K562 (cell line): ENCODE measurements at regions not wholly inside any gene's neighbourhood (a gene's known extent, or its start where the extent isn't known, plus 50 kb on each side); places are given as distances from the start of the nearest gene placed in this dataset.

Experiments
- ATAC-seq: fragments of 200-7000 bp; cut with Tn5 transposase; 3 replicates; pipeline ENCODE4 v1.9.1; 2020; ENCODE audit warnings: moderate library complexity
- BruUV-seq: library from RNA; stranded (reverse); fragments of 400-500 nt; replicated peaks from 2 replicates; lab custom pipeline; 2021; lab: Mats Ljungman, UMichigan
- CTCF ChIA-PET: fragments of 300-600 bp; formaldehyde crosslinking; extraction: SDS; loops from one replicate; lab custom pipeline; 2021; ENCODE audit warnings: low intra/inter-chr PET ratio; lab: Yijun Ruan, JAX
- POLR2A ChIA-PET: fragments of 300-600, 350-650 bp; sonication (Branson Sonifier 250); formaldehyde crosslinking; extraction: SDS; loops from one replicate; lab custom pipeline; 2021; ENCODE audit warnings: antibody characterized with exemption, inconsistent platforms; lab: Yijun Ruan, JAX
- DNase-seq, 4 experiments: peaks; one replicate each; pipeline versions ENCODE4 v3.0.0 to v3.0.0-alpha.2; 2011 to 2018; ENCODE audit warnings: low spot score in 3 of 4, mixed read lengths in 3 of 4; ENCODE audit errors: extremely low read depth in 1 of 4
- FAIRE-seq: peaks from 2 replicates; lab custom pipeline; 2011; peaks lifted over from hg19 to GRCh38; lab: Jason Lieb, UNC
- H2AFZ ChIP-seq: 2 replicates; pipeline ENCODE4 v1.6.0; 2011; ENCODE audit warnings: low read depth, low read length, control low read depth, inconsistent platforms
- H3K27ac ChIP-seq: fragments of 200-600 bp; 3 replicates; pipeline ENCODE4 v1.8.0; 2011; ENCODE audit warnings: low read depth, mild to moderate bottlenecking, control low read depth, inconsistent platforms, low read length, moderate library complexity, mixed read lengths; ENCODE audit errors: extremely low read depth
- H3K27me3 ChIP-seq, 2 experiments: fragments of 300-600 bp in 1 of 2; 2 replicates in 1 of 2; 3 replicates in 1 of 2; pipeline versions ENCODE4 v1.6.0 to v1.8.0; 2011; ENCODE audit warnings: inconsistent platforms in 2 of 2, low read length in 2 of 2, mild to moderate bottlenecking in 1 of 2, mixed read lengths in 1 of 2, moderate library complexity in 1 of 2; ENCODE audit not compliant: control insufficient read depth in 2 of 2, insufficient read depth in 2 of 2
- H3K36me3 ChIP-seq: fragments of 300-600 bp; 3 replicates; pipeline ENCODE4 v1.8.0; 2011; ENCODE audit warnings: mild to moderate bottlenecking, low read length, inconsistent platforms; ENCODE audit not compliant: control insufficient read depth, insufficient read depth
- H3K4me1 ChIP-seq, 2 experiments: fragments of 200-600 bp in 1 of 2; replicated peaks in 1 of 2; 2 replicates in 1 of 2; 3 replicates in 1 of 2; pipeline versions ENCODE4 v1.5.1 to v1.8.0; 2011; ENCODE audit warnings: inconsistent platforms in 2 of 2, low read length in 2 of 2, mild to moderate bottlenecking in 1 of 2, mixed read lengths in 1 of 2, moderate library complexity in 1 of 2; ENCODE audit not compliant: control insufficient read depth in 2 of 2, insufficient read depth in 2 of 2
- H3K4me2 ChIP-seq: 2 replicates; pipeline ENCODE4 v1.6.1; 2011; ENCODE audit warnings: low read length, control low read depth, inconsistent platforms, mixed read lengths; ENCODE audit not compliant: insufficient read depth
- H3K4me3 ChIP-seq: fragments of 200-600 bp; sonication (generic), shearing (Covaris generic); 2 replicates; pipeline ENCODE4 v1.5.1; 2016; ENCODE audit warnings: control low read depth, inconsistent platforms
- H3K79me2 ChIP-seq: fragments of 200-600 bp; 3 replicates; pipeline ENCODE4 v1.8.0; 2011; ENCODE audit warnings: low read length, inconsistent platforms; ENCODE audit not compliant: control insufficient read depth, insufficient read depth
- H3K9ac ChIP-seq, 2 experiments: 2 replicates each; pipeline versions ENCODE4 v1.6.0 to v1.6.1; 2011; ENCODE audit warnings: low read depth in 2 of 2, low read length in 2 of 2, control low read depth in 1 of 2, inconsistent platforms in 1 of 2, mild to moderate bottlenecking in 1 of 2, mixed read lengths in 1 of 2; ENCODE audit not compliant: insufficient read depth in 1 of 2
- H3K9me1 ChIP-seq: one replicate; pipeline ENCODE4 v1.6.0; 2011; ENCODE audit warnings: inconsistent platforms, mild to moderate bottlenecking, low read length, moderate library complexity; ENCODE audit not compliant: control insufficient read depth, insufficient read depth
- H3K9me3 ChIP-seq: replicated peaks from 2 replicates; pipeline ENCODE4 v1.5.1; 2011; ENCODE audit warnings: low read depth, low read length, inconsistent platforms; ENCODE audit not compliant: control insufficient read depth, insufficient read depth
- H4K20me1 ChIP-seq: replicated peaks from 2 replicates; pipeline ENCODE4 v1.6.1; 2011; ENCODE audit warnings: low read length, inconsistent platforms, mixed read lengths; ENCODE audit not compliant: control insufficient read depth, insufficient read depth
- DDX20 ChIP-seq: fragments of 450-650 bp; IDR thresholded peaks from 2 replicates; pipeline ENCODE4 v1.6.1; 2016; ENCODE audit warnings: missing genetic modification characterization, low read depth, mild to moderate bottlenecking, missing compliant biosample characterization, moderate library complexity
- ESRRB ChIP-seq: fragments of 250-450 bp; sonication (Bioruptor Pico); IDR thresholded peaks from 2 replicates; pipeline ENCODE4 v1.5.0; 2020; ENCODE audit warnings: mild to moderate bottlenecking, moderate library complexity, borderline replicate concordance
- JUNB ChIP-seq: fragments of 450-650 bp; formaldehyde crosslinking; conservative IDR thresholded peaks from 2 replicates; pipeline ENCODE4 v1.4.0; 2020; ENCODE audit warnings: mild to moderate bottlenecking
- PRPF4 ChIP-seq: fragments of 200-400 bp; formaldehyde crosslinking; IDR thresholded peaks from one replicate; pipeline ENCODE4 v1.6.1; 2017; ENCODE audit warnings: low read length, low read depth, mild to moderate bottlenecking; ENCODE audit not compliant: insufficient read depth, poor library complexity, severe bottlenecking
- RBM39 ChIP-seq: fragments of 200-400 bp; formaldehyde crosslinking; optimal IDR thresholded peaks from 2 replicates; pipeline ENCODE3; 2018; ENCODE audit warnings: low read depth, low read length
- SAFB ChIP-seq: fragments of 200-400 bp; formaldehyde crosslinking; IDR thresholded peaks from 2 replicates; pipeline ENCODE4 v1.6.1; 2017; ENCODE audit warnings: low read depth, low read length, borderline replicate concordance
- WHSC1 ChIP-seq: IDR thresholded peaks from one replicate; pipeline ENCODE4 v1.6.1; 2012; ENCODE audit warnings: low read length, control low read depth, inconsistent platforms
- ZFP36 ChIP-seq: fragments of 150-350 bp; IDR thresholded peaks from 2 replicates; pipeline ENCODE4 v1.6.1; 2018; ENCODE audit warnings: low read length, low read depth; ENCODE audit not compliant: partially characterized antibody
- ZNF696 ChIP-seq: fragments of 250-450 bp; sonication (Bioruptor Pico); conservative IDR thresholded peaks from 2 replicates; pipeline ENCODE4 v1.4.0; 2020; ENCODE audit warnings: mild to moderate bottlenecking, moderate library complexity
- WGBS: fragments of 100-300 bp; shearing (Covaris generic); methylation state at CpG from one replicate; pipeline ENCODE4 v1.1.6; 2016; ENCODE audit warnings: low coverage, mixed read lengths; ENCODE audit not compliant: insufficient coverage; ENCODE audit errors: missing lambda C conversion rate; 5-methylcytosine and 5-hydroxymethylcytosine counted together
- in situ Hi-C: fragments of 300-500 bp; cut with MboI; formaldehyde crosslinking; loops from 4 replicates; pipeline ENCODE4 v1.15.0; 2018; ENCODE audit warnings: inconsistent platforms, mixed read lengths
- intact Hi-C: fragments of 100-400 bp; cut with micrococcal nuclease; formaldehyde crosslinking; loops from 2 replicates; pipeline ENCODE4 v1.14.2; 2022
- TF ChIP-seq, protein P1 (sequence below): fragments of 450-650 bp; IDR thresholded peaks from 2 replicates; pipeline ENCODE4 v1.6.1; 2016; ENCODE audit warnings: missing biosample characterization, missing genetic modification characterization
- TF ChIP-seq, protein P2 (sequence below), 2 experiments: fragments of 150-350 bp in 1 of 2; IDR thresholded peaks; 2 replicates each; pipeline ENCODE4 v1.6.1; 2012 to 2016; ENCODE audit warnings: low read depth in 2 of 2, low read length in 2 of 2, mild to moderate bottlenecking in 1 of 2, moderate library complexity in 1 of 2

DNA sequence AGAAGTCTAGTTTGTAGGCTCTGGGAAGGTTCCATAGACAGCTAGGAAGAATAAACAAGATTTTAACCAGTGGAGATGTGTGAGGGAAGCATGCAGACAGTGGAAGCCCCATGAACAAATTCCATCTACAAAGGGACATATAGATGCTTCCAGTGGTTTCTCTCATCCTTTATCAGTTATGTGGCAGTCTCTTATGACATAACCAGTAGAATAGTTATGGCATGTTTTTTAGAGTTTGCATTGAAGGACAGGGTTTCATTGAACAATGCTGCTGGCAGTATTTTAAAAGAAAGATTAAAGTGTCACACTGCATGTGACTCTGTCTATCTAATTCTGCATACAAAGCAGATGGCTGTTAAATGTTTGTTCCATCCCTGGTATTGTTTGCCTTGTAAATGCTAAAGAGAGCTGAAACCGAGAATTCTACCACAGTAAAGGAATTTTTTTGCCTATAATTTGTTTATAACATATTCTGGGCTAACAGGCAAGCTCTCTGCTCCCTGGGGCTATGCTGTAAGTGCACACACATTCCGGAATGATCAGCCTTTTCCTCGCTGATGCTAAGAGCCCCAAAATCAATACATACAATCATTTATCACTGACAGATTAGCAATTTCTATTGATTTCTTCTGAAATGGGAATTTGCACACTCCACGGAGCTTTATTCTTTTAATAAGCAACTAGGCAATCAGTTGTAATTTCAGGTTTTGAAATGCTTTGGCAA is 76.8 kb upstream of the PELI1 start:
- Histone ChIP-seq H3K79me2 (no peaks in the 10 kb centered on the region), H3K4me1 (peaks cover 0 to 7% of the 10 kb centered on the region in 2 experiments; a peak in 2 of 5 replicates), H3K9me1 (no peaks in the 10 kb centered on the region), H3K4me3 (no peak overlapping the region), H4K20me1 (no peaks in the 10 kb centered on the region), H3K36me3 (no peaks in the 10 kb centered on the region), H3K9ac (no peak overlapping the region), H3K4me2 (no peak overlapping the region), H2AFZ (no peak overlapping the region), H3K27ac (no peak overlapping the region), H3K27me3 (no peaks in the 10 kb centered on the region), H3K9me3 (no peaks in the 10 kb centered on the region)
- intact Hi-C loops (no loop called here), in situ Hi-C loops (no loop called here)
- DNase-seq: no peak
- BruUV-seq: no TSS peak
- CTCF ChIA-PET: no interaction called here
- POLR2A ChIA-PET: interaction anchor here (0.6 kb wide), 1 partner anchor 11 kb away, joined by 5 read pairs; no protein-coding TSS in a partner anchor
- no peak for FAIRE-seq
- no peak for ATAC-seq
- no peak for TF ChIP-seq JUNB (CRISPR knock-in tag)
- 13% methylated on average over 4 of the region's 4 CpGs for WGBS

DNA sequence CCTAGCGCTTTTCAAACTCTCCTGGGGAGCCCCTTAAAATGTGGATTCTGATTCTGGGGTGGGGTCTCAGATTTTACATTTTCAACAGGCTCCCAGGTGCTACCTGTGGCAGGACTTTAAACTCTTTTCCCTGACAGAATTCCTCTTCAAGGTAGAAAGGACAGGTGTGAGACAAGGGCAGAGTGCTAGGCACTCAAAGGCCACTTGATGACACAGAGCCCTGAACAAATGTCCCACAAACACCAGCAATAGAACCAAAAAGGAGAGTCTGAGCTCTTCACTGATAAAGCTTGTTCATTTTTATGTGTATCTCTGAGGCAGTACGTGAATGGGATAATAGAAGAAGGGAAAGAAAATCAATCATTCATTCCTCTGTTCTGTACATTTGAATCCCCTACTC is 77.7 kb upstream of the PELI1 start:
- Histone ChIP-seq H3K27ac (no peak overlapping the region), H3K36me3 (no peaks in the 10 kb centered on the region), H3K79me2 (no peaks in the 10 kb centered on the region), H3K9me3 (no peaks in the 10 kb centered on the region), H3K9ac (no peak overlapping the region), H3K4me2 (no peak overlapping the region), H3K9me1 (no peaks in the 10 kb centered on the region), H4K20me1 (no peaks in the 10 kb centered on the region), H2AFZ (no peak overlapping the region), H3K4me1 (peaks cover 0 to 7% of the 10 kb centered on the region in 2 experiments; a peak in 2 of 5 replicates), H3K27me3 (no peaks in the 10 kb centered on the region), H3K4me3 (no peak overlapping the region)
- WGBS: 18% methylated on average over 2 of the region's 2 CpGs
- in situ Hi-C loops (no loop called here), intact Hi-C loops (no loop called here)
- no peak for DNase-seq
- no peak for ATAC-seq
- BruUV-seq: no TSS peak
- ChIA-PET POLR2A (interaction anchor here (0.8 to 1.4 kb wide), 2 partner anchors 11 to 62 kb away, joined by 3 read pairs; no protein-coding TSS in a partner anchor), CTCF (no interaction called here)
- FAIRE-seq: no peak
- TF ChIP-seq RBM39 (no peak), DDX20 (tag) (no peak), SAFB (no peak), ESRRB (no peak), ZNF696 (CRISPR knock-in tag) (no peak), WHSC1 (no peak), ZFP36 (no peak), PRPF4 (no peak)
- TF ChIP-seq, protein P1, sequence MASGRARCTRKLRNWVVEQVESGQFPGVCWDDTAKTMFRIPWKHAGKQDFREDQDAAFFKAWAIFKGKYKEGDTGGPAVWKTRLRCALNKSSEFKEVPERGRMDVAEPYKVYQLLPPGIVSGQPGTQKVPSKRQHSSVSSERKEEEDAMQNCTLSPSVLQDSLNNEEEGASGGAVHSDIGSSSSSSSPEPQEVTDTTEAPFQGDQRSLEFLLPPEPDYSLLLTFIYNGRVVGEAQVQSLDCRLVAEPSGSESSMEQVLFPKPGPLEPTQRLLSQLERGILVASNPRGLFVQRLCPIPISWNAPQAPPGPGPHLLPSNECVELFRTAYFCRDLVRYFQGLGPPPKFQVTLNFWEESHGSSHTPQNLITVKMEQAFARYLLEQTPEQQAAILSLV (tag): no peak
- TF ChIP-seq, protein P2, sequence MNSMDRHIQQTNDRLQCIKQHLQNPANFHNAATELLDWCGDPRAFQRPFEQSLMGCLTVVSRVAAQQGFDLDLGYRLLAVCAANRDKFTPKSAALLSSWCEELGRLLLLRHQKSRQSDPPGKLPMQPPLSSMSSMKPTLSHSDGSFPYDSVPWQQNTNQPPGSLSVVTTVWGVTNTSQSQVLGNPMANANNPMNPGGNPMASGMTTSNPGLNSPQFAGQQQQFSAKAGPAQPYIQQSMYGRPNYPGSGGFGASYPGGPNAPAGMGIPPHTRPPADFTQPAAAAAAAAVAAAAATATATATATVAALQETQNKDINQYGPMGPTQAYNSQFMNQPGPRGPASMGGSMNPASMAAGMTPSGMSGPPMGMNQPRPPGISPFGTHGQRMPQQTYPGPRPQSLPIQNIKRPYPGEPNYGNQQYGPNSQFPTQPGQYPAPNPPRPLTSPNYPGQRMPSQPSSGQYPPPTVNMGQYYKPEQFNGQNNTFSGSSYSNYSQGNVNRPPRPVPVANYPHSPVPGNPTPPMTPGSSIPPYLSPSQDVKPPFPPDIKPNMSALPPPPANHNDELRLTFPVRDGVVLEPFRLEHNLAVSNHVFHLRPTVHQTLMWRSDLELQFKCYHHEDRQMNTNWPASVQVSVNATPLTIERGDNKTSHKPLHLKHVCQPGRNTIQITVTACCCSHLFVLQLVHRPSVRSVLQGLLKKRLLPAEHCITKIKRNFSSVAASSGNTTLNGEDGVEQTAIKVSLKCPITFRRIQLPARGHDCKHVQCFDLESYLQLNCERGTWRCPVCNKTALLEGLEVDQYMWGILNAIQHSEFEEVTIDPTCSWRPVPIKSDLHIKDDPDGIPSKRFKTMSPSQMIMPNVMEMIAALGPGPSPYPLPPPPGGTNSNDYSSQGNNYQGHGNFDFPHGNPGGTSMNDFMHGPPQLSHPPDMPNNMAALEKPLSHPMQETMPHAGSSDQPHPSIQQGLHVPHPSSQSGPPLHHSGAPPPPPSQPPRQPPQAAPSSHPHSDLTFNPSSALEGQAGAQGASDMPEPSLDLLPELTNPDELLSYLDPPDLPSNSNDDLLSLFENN (IDR thresholded peaks at IDR 0.05; ENCODE audit: low read depth in 2 of 2, low read length in 2 of 2): no peak
